ENCODE measurements at regions not wholly inside any gene's neighbourhood (a gene's known extent, or its start where the extent isn't known, plus 50 kb on each side); places are given as distances from the start of the nearest gene placed in this dataset.
"Not testable (repeated sequence)": the region's sequence is repeated elsewhere in the genome, so short reads cannot be mapped to it uniquely, and the experiment has no call there.

- DNase-seq, result no peak
Measured at GRCh38 chr5:90284375-90284774, 125.2 kb downstream of the CETN3 start.

DNA sequence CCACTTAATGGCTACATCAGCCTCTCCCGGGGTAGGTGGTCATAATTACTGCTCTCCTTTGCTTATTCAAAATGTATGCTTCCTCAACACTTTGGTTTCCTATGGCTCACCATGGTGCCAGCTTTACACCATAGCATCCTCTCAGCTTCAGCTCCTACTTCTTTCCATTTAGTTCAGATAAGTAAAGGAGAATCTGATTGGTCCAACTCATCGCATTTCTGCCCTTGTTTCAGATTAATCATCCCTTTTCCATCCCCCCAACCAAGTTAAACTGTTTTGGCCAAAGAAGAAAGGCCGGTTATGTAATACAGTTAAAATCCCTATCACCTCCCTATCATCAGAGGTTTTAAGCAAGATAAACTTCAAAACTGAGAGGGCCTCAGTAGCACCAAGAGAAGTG, 130.5 kb downstream of the CETN3 start:
- no peak for DNase-seq

DNA sequence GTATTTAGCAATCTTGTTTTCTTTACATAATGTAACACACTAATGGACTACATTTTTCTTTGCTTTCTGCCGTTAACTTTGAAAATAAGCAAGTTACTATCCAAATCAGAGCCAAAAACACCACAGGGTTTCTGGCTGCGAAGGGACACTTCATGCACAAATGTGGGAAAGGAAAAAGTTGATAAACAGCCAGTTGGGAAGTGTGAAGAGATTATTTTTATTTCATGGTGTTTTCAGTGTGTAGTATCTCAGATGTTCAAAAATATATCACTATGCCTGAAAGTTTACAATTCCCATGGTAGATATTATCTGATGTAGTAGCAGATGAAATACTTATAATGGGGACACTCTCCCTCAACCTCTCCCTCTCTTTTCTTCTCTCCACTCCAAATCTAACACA, 135.3 kb downstream of the CETN3 start:
- DNase-seq, result no peak

GRCh38 chr5:90267646-90268045, 141.9 kb downstream of the CETN3 start:
- no peak for DNase-seq

- DNase-seq, result no peak
Measured at GRCh38 chr5:90265545-90265857, 144.1 kb downstream of the CETN3 start.

GRCh38 chr5:90264689-90265544, 144.6 kb downstream of the CETN3 start:
- DNase-seq, result peak; percentile 92

DNA sequence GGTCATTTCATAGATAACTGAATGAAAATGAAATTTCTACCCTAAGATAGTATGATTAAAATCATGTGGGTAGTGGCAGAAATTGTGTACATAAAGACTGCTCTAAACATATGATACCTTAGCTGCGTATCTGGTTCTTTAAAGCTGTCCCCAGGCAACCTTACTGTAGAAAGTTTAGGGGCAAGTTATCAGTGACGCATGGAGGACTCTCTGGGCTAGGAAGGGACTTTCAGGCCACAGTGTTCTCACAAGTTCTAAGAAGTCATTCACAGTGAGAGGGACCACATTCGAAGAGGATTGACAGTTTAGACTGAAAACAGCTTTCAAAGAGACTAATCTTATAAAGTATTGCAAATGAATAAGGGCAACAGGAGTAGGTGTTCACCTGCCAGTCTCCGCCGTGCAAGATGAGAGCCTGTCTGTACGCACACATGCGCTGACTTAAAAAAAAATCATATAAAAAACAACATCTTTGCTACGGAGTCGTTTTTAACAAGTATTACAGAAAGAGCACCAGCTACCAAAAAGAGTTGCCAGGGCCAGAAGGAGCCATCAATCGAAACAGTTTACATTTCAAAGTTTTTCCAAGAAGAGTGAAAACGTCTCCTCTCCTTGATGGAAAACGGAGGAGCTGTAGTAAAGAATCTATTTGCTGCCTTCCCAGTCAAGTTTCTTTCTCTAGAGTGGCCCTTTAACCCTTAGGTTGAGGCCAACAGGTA, 146.3 kb downstream of the CETN3 start:
- no peak for DNase-seq

- DNase-seq, result no peak
Measured at GRCh38 chr5:90251447-90251846, 158.1 kb downstream of the CETN3 start.

GRCh38 chr5:90248640-90249039, 160.9 kb downstream of the CETN3 start:
- no peak for DNase-seq

DNA sequence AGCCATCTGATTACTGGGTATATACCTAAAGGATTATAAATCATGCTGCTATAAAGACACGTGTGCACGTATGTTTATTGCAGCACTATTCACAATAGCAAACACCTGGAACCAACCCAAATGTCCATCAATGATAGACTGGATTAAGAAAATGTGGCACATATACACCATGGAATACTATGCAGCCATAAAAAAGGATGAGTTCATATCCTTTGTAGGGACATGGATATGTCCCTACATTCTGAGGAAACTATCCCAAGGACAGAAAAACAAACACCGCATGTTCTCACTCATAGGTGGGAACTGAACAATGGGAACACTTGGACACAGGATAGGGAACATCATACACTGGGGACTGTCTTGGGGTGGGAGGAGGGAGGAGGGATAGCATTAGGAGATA, 165.7 kb downstream of the CETN3 start:
- DNase-seq, result not testable (repeated sequence)

- no peak for DNase-seq
Measured at GRCh38 chr5:90233476-90233875, 176.1 kb downstream of the CETN3 start.

DNA sequence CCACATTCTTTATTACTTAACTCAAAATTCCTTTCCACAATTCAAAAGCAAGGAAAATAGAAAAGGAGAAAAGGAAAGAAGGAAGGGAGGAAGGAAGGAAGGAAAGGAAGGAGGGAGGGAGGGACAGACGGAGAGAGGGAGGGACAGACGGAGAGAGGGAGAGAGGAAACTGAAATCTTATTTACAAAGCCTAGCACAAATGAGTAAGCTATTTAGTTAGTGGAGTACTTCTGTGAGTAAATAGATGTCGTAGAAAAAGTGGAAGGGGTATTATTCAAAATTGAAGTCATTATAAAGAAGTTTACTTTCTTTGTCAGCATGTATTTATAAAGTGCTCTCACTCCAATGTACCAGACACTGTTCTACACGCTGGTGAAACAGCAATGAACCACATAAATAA, 177.9 kb downstream of the CETN3 start:
- no peak for DNase-seq

DNA sequence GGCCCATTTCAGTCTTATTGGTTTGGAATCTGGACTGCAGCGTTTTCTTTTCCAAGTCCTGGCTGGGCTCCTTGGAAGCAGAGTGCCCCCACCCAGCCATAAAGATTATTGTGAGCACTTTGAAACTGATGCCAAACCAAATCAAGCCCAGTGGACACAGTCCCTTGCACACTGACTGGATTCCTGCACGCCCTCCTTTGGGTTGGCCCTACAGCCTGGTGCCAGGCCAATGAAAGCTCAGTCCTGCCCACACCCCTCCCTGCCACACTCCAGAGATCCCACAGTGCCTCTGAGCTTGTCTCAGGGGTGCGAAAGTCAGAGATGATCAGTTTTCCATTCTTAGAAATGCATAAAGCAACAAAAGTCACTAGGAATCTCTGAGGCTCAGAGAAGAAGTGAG, 181.9 kb downstream of the CETN3 start:
- no peak for DNase-seq

GRCh38 chr5:90226433-90227099, 183.0 kb downstream of the CETN3 start:
- DNase-seq, result no peak

DNA sequence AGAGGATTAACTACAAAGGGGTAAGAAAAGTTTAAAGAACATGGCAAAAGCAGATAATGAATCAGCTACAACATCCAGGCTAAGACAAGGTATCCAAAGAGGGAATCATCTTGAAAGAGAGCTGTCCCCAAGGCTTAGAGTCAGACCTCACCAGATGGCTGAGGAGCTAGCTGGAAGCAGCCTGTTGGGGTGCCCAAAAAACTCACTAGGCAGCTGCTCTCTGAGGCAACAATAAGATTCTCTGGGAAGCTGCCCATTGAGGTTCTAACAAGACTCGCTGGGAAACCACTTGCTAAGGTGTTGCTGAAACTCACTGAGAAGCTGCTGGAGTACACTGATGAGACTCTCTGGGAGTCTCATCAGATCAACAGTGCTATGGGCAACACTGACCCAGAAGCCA, 185.2 kb downstream of the CETN3 start:
- DNase-seq, result no peak

GRCh38 chr5:90223756-90224155, 185.8 kb downstream of the CETN3 start:
- peak; percentile 65 for DNase-seq

DNA sequence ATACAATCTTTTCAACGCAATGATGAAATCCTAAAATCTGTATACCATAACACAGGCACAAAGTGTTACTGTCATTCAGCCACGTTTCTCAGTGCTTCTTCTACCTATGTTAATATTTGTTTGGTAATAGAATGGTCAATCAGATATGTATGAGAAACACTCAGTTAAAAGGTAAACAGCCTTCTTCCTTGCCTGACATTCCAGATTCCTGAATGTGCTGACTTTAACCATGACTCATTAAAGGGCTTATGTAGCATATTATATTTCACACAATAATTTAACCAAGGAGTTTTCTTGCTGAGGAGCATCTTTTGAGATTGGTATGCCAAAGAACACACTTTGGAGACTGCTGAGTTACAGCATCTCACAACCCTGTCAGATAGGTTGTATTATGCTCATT, 187.6 kb downstream of the CETN3 start:
- no peak for DNase-seq

DNA sequence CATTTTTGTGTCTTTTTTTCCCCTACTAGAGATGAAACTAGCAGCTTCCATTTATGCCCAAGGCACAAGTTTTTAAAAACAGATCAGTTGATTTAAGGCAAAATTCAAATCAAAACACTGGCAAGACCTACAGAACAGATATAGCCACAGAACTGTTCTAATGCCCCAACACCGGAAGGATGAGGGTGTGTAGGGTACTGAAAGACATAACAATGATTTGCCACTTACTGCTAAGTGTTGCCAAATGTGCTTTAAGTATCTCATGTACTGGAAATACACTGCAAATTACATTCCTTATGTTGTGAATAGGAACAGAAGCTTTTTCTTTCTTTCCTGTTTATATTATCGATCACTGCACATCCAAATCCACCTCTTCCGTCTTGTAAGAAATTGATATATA, 189.0 kb downstream of the CETN3 start:
- no peak for DNase-seq

DNA sequence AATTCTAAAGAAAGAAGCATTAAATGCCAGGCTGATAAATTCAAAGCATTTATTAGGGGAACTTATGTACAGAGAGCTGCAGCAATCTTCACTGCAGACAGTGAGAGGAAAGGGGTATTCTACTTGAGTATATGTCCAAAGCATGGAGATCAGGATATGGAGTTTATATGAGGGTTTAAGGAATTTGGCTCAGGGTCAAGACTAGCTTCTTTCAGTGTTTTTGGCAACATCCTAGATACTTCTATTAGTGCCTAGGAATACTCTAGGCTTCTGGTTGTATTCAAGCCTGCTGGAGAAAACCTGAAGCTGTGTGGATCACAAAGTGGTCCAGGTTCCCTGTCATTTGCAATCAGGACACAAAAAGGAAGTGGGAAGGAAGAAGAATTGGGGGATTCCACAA, 194.6 kb downstream of the CETN3 start:
- no peak for DNase-seq

DNA sequence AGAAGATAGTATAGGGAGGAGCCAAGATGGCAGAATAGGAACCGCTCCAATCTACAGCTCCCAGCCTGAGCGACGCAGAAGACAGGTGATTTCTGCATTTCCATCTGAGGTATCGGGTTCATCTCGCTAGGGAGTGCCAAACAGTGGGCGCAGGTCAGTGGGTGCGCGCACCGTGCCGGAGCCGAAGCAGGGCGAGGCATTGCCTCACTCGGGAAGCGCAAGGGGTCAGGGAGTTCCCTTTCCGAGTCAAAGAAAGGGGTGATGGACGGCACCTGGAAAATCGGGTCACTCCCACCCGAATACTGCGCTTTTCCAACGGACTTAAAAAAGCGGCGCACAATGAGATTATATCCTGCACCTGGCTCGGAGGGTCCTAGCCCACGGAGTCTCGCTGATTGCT, 201.2 kb downstream of the CETN3 start:
- DNase-seq, result not testable (repeated sequence)

DNA sequence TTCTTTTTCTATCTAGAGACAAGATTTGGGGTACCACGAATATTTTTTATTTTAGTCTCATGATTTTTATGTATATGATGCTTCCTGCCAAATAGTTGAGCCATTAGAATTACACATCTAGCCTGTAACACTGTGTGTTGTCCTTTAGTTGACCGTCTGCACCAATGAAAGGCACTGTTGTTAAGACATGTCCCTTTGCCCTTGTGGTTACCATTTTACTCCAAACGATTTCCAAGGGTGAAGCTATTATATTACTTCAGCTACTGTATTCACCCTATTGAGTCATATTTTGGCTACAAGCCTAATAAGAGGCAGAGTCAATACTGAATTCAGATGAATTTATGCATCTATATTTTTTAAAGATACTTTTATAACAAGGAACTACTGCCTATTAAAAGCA, 207.6 kb downstream of the CETN3 start:
- no peak for DNase-seq

GRCh38 chr5:90193185-90193822, 216.3 kb downstream of the CETN3 start:
- DNase-seq, result no peak

GRCh38 chr5:90191352-90192045, 218.1 kb downstream of the CETN3 start:
- DNase-seq, result no peak

Measured in eye (tissue), 1 donor.